HG02678 (cell line): ENCODE measurements at regions not wholly inside any gene's neighbourhood (a gene's known extent, or its start where the extent isn't known, plus 50 kb on each side); places are given as distances from the start of the nearest gene placed in this dataset.
A peak's percentile ranks its signal among the peaks of the same experiment; 100 is the strongest.
"Not testable (repeated sequence)": the region's sequence is repeated elsewhere in the genome, so short reads cannot be mapped to it uniquely, and the experiment has no call there.

Experiments used
- ATAC-seq: cut with Tn5 transposase; IDR thresholded peaks from one replicate; pipeline ENCODE4 v1.9.1; 2021; ENCODE audit warnings: mild to moderate bottlenecking, moderate library complexity; ENCODE audit not compliant: unreplicated experiment

GRCh38 chr21:35202431-35202830 is 153.3 kb upstream of the RUNX1 start:
- no peak for ATAC-seq

GRCh38 chr21:35201799-35202198 is 152.7 kb upstream of the RUNX1 start:
- ATAC-seq = no peak

- no peak for ATAC-seq
These were observed 152.2 kb upstream of the RUNX1 start for GRCh38 chr21:35201288-35201687.

GRCh38 chr21:35199733-35200015 is 150.6 kb upstream of the RUNX1 start:
- ATAC-seq = no peak

- no peak for ATAC-seq
These were observed 150.1 kb upstream of the RUNX1 start for GRCh38 chr21:35198982-35199732.

- ATAC-seq = no peak
These were observed 149.5 kb upstream of the RUNX1 start for GRCh38 chr21:35198565-35198964.

GRCh38 chr21:35197992-35198431 is 148.9 kb upstream of the RUNX1 start:
- ATAC-seq = no peak

GRCh38 chr21:35197191-35197590 is 148.1 kb upstream of the RUNX1 start:
- ATAC-seq = no peak

- no peak for ATAC-seq
These were observed 147.0 kb upstream of the RUNX1 start for GRCh38 chr21:35196128-35196527.

- ATAC-seq = no peak
These were observed 146.1 kb upstream of the RUNX1 start for GRCh38 chr21:35195232-35195631.

- ATAC-seq = no peak
These were observed 142.7 kb upstream of the RUNX1 start for GRCh38 chr21:35191754-35192153.

GRCh38 chr21:35191128-35191527 is 142.0 kb upstream of the RUNX1 start:
- ATAC-seq = no peak

- no peak for ATAC-seq
These were observed 141.1 kb upstream of the RUNX1 start for GRCh38 chr21:35190201-35190701.

GRCh38 chr21:35189077-35189863 is 140.2 kb upstream of the RUNX1 start:
- ATAC-seq = peak; percentile 93

GRCh38 chr21:35183389-35183788 is 134.3 kb upstream of the RUNX1 start:
- ATAC-seq = not testable (repeated sequence)

- no peak for ATAC-seq
These were observed 131.0 kb upstream of the RUNX1 start for GRCh38 chr21:35179990-35180540.

GRCh38 chr21:35178827-35179226 is 129.7 kb upstream of the RUNX1 start:
- no peak for ATAC-seq

- ATAC-seq = no peak
These were observed 129.0 kb upstream of the RUNX1 start for GRCh38 chr21:35178098-35178497.

GRCh38 chr21:35172231-35172630 is 123.1 kb upstream of the RUNX1 start:
- ATAC-seq = no peak

GRCh38 chr21:35171385-35171784 is 122.3 kb upstream of the RUNX1 start:
- ATAC-seq = no peak

GRCh38 chr21:35170818-35171217 is 121.7 kb upstream of the RUNX1 start:
- no peak for ATAC-seq

- no peak for ATAC-seq
These were observed 121.1 kb upstream of the RUNX1 start for GRCh38 chr21:35170244-35170643.
